ENCODE measurements at regions not wholly inside any gene's neighbourhood (a gene's known extent, or its start where the extent isn't known, plus 50 kb on each side); places are given as distances from the start of the nearest gene placed in this dataset.

- Histone ChIP-seq H3K9me3 (ENCODE audit: control insufficient read depth, low read length) (no peaks in the 10 kb centered on the region), H3K4me1 (peaks cover 5% of the 10 kb centered on the region), H3K27me3 (ENCODE audit: control insufficient read depth, insufficient read depth, low read length) (no peaks in the 10 kb centered on the region), H3K4me3 (ENCODE audit: low read depth, low read length) (no peak overlapping the region), H2AFZ (no peak overlapping the region), H3K4me2 (ENCODE audit: low read length) (no peak overlapping the region), H3K9ac (no peak overlapping the region), H3K79me2 (no peaks in the 10 kb centered on the region), H3K36me3 (ENCODE audit: control insufficient read depth, insufficient read depth, low read length) (no peaks in the 10 kb centered on the region), H3K27ac (no peak overlapping the region)
- no peak for TF ChIP-seq CTCF (IDR thresholded peaks at IDR 0.05)
Observed at GRCh38 chr3:65252266-65252665, 564.5 kb upstream of the ADAMTS9 start.

DNA sequence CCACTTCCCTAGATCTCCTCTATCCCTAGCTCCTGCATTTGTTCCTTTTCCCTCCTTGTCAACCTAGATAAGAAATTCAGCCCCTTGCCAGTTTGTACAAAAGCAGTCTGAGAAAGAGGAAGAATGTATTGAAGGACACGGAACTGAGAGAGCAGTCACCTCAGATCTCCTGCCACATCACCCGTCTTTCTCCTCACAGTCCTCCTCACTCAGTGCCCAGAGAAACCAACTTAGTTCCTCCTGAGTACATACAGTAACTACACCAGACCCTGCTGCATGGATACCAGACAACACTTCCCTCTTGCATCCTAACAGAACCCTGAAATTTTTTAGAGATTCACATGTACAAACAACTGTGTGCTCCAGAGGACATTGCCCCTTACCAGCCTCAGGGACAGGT lies 563.6 kb upstream of the ADAMTS9 start:
- Histone ChIP-seq H3K79me2 (no peaks in the 10 kb centered on the region), H2AFZ (no peak overlapping the region), H3K4me3 (ENCODE audit: low read depth, low read length) (no peak overlapping the region), H3K27ac (no peak overlapping the region), H3K36me3 (ENCODE audit: control insufficient read depth, insufficient read depth, low read length) (no peaks in the 10 kb centered on the region), H3K9ac (no peak overlapping the region), H3K4me1 (peaks cover 6% of the 10 kb centered on the region), H3K27me3 (ENCODE audit: control insufficient read depth, insufficient read depth, low read length) (no peaks in the 10 kb centered on the region), H3K9me3 (ENCODE audit: control insufficient read depth, low read length) (no peaks in the 10 kb centered on the region), H3K4me2 (ENCODE audit: low read length) (no peak overlapping the region)
- no peak for TF ChIP-seq CTCF (IDR thresholded peaks at IDR 0.05)

GRCh38 chr3:65246561-65246960 lies 558.8 kb upstream of the ADAMTS9 start:
- no peaks in the 10 kb centered on the region for H3K36me3 ChIP-seq (ENCODE audit: control insufficient read depth, insufficient read depth, low read length)
- H3K9ac ChIP-seq = no peak overlapping the region
- no peaks in the 10 kb centered on the region for H3K79me2 ChIP-seq
- peak overlapping the region; percentile 36 for H2AFZ ChIP-seq
- no peaks in the 10 kb centered on the region for H3K27me3 ChIP-seq (ENCODE audit: control insufficient read depth, insufficient read depth, low read length)
- H3K9me3 ChIP-seq (ENCODE audit: control insufficient read depth, low read length) = no peaks in the 10 kb centered on the region
- peak overlapping the region; percentile 52 for H3K4me2 ChIP-seq (ENCODE audit: low read length)
- H3K4me1 ChIP-seq = peaks cover 20% of the 10 kb centered on the region
- peak overlapping the region; percentile 85 for H3K27ac ChIP-seq
- H3K4me3 ChIP-seq (ENCODE audit: low read depth, low read length) = peak overlapping the region; percentile 20
- no peak for TF ChIP-seq CTCF (IDR thresholded peaks at IDR 0.05)

- peaks cover 20% of the 10 kb centered on the region for H3K4me1 ChIP-seq
- H3K27me3 ChIP-seq (ENCODE audit: control insufficient read depth, insufficient read depth, low read length) = no peaks in the 10 kb centered on the region
- no peaks in the 10 kb centered on the region for H3K79me2 ChIP-seq
- no peaks in the 10 kb centered on the region for H3K9me3 ChIP-seq (ENCODE audit: control insufficient read depth, low read length)
- no peak overlapping the region for H3K9ac ChIP-seq
- H2AFZ ChIP-seq = peak overlapping the region; percentile 34
- H3K4me2 ChIP-seq (ENCODE audit: low read length) = peak overlapping the region; percentile 52
- H3K36me3 ChIP-seq (ENCODE audit: control insufficient read depth, insufficient read depth, low read length) = no peaks in the 10 kb centered on the region
- peak overlapping the region; percentile 85 for H3K27ac ChIP-seq
- TF ChIP-seq CTCF (IDR thresholded peaks at IDR 0.05) = peak; percentile 27
- H3K4me3 ChIP-seq (ENCODE audit: low read depth, low read length) = peak overlapping the region; percentile 20
Observed at GRCh38 chr3:65245133-65246063, 557.6 kb upstream of the ADAMTS9 start.

Measured in parathyroid adenoma (tissue), 2 donors.